Omental fat pad (tissue), 3 donors: ENCODE measurements at regions not wholly inside any gene's neighbourhood (a gene's known extent, or its start where the extent isn't known, plus 50 kb on each side); places are given as distances from the start of the nearest gene placed in this dataset.

Experiments
- ATAC-seq: fragments of 150-250 bp; one replicate; pipeline ENCODE4 v1.9.1; 2016; ENCODE audit warnings: mild to moderate bottlenecking, moderate library complexity; ENCODE audit not compliant: low FRiP score
- DNase-seq: peaks from one replicate; pipeline ENCODE4 v3.0.0-alpha.2; 2019; ENCODE audit warnings: low spot score
- CTCF ChIP-seq, 3 donors: fragments of 450-650 bp; IDR thresholded peaks; one replicate each; pipeline ENCODE4 v1.5.1; 2016 to 2017; ENCODE audit warnings: antibody characterized with exemption in 3 of 3, mild to moderate bottlenecking in 3 of 3, moderate library complexity in 2 of 3

GRCh38 chr2:106941372-106941993 is 55.5 kb upstream of the ST6GAL2 start:
- no peak for TF ChIP-seq CTCF (IDR thresholded peaks at IDR 0.05)
- DNase-seq = no peak
- ATAC-seq = no peak

GRCh38 chr2:106943468-106944200 is 57.7 kb upstream of the ST6GAL2 start:
- TF ChIP-seq CTCF (IDR thresholded peaks at IDR 0.05) = no peak
- ATAC-seq (no peak), DNase-seq (no peak)

- no peak for DNase-seq
- no peak for TF ChIP-seq CTCF (IDR thresholded peaks at IDR 0.05)
- no peak for ATAC-seq
These were observed 58.2 kb upstream of the ST6GAL2 start for GRCh38 chr2:106944215-106944614.

GRCh38 chr2:106948540-106948939 is 62.6 kb upstream of the ST6GAL2 start:
- TF ChIP-seq CTCF (IDR thresholded peaks at IDR 0.05) = no peak

GRCh38 chr2:106953236-106953635 is 67.3 kb upstream of the ST6GAL2 start:
- no peak for ATAC-seq
- no peak for TF ChIP-seq CTCF (IDR thresholded peaks at IDR 0.05)
- no peak for DNase-seq

More at GRCh38 chr2:106948540-106948939, 62.6 kb upstream of the ST6GAL2 start:
- DNase-seq (no peak), ATAC-seq (no peak)

GRCh38 chr2:106953779-106954178 is 67.8 kb upstream of the ST6GAL2 start:
- no peak for TF ChIP-seq CTCF (IDR thresholded peaks at IDR 0.05)
- DNase-seq (no peak), ATAC-seq (peak; percentile 48)

- ATAC-seq (no peak), DNase-seq (no peak)
- no peak for TF ChIP-seq CTCF (IDR thresholded peaks at IDR 0.05)
These were observed 68.3 kb upstream of the ST6GAL2 start for GRCh38 chr2:106954304-106954703.
